Activated CD4-positive, alpha-beta T cell treated with anti-CD3 and anti-CD28 coated beads for 24 hours (primary cell): ENCODE measurements at regions not wholly inside any gene's neighbourhood (a gene's known extent, or its start where the extent isn't known, plus 50 kb on each side); places are given as distances from the start of the nearest gene placed in this dataset.
"Not testable (repeated sequence)": the region's sequence is repeated elsewhere in the genome, so short reads cannot be mapped to it uniquely, and the experiment has no call there.

ENCODE experiments used
- DNase-seq, 2 donors: peaks; one replicate each; pipeline ENCODE4 v3.0.0-alpha.2; 2020; ENCODE audit warnings: low read depth in 2 of 2

- not testable (repeated sequence) for DNase-seq
Observed at GRCh38 chr1:206361978-206362543, 108.2 kb upstream of the IKBKE start.

- not testable (repeated sequence) for DNase-seq
Observed at GRCh38 chr1:206362994-206363393, 107.3 kb upstream of the IKBKE start.

- DNase-seq: not testable (repeated sequence)
Observed at GRCh38 chr1:206365271-206365670, 105.0 kb upstream of the IKBKE start.

GRCh38 chr1:206366131-206366530 is 104.1 kb upstream of the IKBKE start:
- not testable (repeated sequence) for DNase-seq

- not testable (repeated sequence) for DNase-seq
Observed at GRCh38 chr1:206366772-206367171, 103.5 kb upstream of the IKBKE start.

GRCh38 chr1:206367955-206368622 is 102.2 kb upstream of the IKBKE start:
- DNase-seq: not testable (repeated sequence)

GRCh38 chr1:206374725-206375124 is 95.6 kb upstream of the IKBKE start:
- DNase-seq: not testable (repeated sequence)

- DNase-seq: not testable (repeated sequence)
Observed at GRCh38 chr1:206375552-206375951, 94.7 kb upstream of the IKBKE start.

GRCh38 chr1:206378506-206378905 is 91.8 kb upstream of the IKBKE start:
- not testable (repeated sequence) for DNase-seq

- DNase-seq: not testable (repeated sequence)
Observed at GRCh38 chr1:206379245-206379644, 91.0 kb upstream of the IKBKE start.

GRCh38 chr1:206380163-206380790 is 90.0 kb upstream of the IKBKE start:
- not testable (repeated sequence) for DNase-seq

- DNase-seq: not testable (repeated sequence)
Observed at GRCh38 chr1:206380791-206381610, 89.3 kb upstream of the IKBKE start.

- not testable (repeated sequence) for DNase-seq
Observed at GRCh38 chr1:206384029-206384807, 86.1 kb upstream of the IKBKE start.

- not testable (repeated sequence) for DNase-seq
Observed at GRCh38 chr1:206384891-206385290, 85.4 kb upstream of the IKBKE start.

GRCh38 chr1:206387631-206388030 is 82.6 kb upstream of the IKBKE start:
- not testable (repeated sequence) for DNase-seq

- not testable (repeated sequence) for DNase-seq
Observed at GRCh38 chr1:206391903-206392302, 78.4 kb upstream of the IKBKE start.

- not testable (repeated sequence) for DNase-seq
Observed at GRCh38 chr1:206397501-206397900, 72.8 kb upstream of the IKBKE start.

- DNase-seq: not testable (repeated sequence)
Observed at GRCh38 chr1:206398261-206398660, 72.0 kb upstream of the IKBKE start.

- DNase-seq: not testable (repeated sequence)
Observed at GRCh38 chr1:206403612-206404307, 66.5 kb upstream of the IKBKE start.

GRCh38 chr1:206404309-206405027 is 65.8 kb upstream of the IKBKE start:
- DNase-seq: not testable (repeated sequence)
